ENCODE measurements at regions not wholly inside any gene's neighbourhood (a gene's known extent, or its start where the extent isn't known, plus 50 kb on each side); places are given as distances from the start of the nearest gene placed in this dataset.

DNA sequence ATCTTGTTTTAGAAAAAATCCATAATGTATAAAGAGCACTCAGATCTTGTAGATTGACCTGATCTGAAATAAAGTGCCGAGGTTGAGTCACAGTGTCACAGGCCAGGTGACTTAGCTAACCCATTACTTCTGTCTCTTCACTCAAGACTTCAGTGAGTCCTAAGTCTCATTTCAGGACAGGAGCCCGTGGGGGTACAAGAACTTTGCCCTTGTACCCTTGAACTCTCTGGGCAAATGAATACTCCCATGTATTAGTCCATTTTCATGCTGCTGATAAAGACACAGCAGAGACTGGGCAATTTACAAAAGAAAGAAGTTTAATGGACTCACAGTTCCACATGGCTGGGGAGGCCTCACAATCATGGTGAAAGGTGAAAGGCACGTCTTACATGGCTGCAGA is 160.2 kb downstream of the ZPLD1 start:
- H3K4me3 ChIP-seq (replicated peaks in 1 of 2; ENCODE audit: low read depth in 2 of 2, low read length in 2 of 2), result no peak overlapping the region
- TF ChIP-seq, protein P1, sequence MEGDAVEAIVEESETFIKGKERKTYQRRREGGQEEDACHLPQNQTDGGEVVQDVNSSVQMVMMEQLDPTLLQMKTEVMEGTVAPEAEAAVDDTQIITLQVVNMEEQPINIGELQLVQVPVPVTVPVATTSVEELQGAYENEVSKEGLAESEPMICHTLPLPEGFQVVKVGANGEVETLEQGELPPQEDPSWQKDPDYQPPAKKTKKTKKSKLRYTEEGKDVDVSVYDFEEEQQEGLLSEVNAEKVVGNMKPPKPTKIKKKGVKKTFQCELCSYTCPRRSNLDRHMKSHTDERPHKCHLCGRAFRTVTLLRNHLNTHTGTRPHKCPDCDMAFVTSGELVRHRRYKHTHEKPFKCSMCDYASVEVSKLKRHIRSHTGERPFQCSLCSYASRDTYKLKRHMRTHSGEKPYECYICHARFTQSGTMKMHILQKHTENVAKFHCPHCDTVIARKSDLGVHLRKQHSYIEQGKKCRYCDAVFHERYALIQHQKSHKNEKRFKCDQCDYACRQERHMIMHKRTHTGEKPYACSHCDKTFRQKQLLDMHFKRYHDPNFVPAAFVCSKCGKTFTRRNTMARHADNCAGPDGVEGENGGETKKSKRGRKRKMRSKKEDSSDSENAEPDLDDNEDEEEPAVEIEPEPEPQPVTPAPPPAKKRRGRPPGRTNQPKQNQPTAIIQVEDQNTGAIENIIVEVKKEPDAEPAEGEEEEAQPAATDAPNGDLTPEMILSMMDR (IDR thresholded peaks at IDR 0.05; ENCODE audit: low read depth, low read length), result no peak
- DNase-seq (ENCODE audit: low read depth in 2 of 2), result no peak

DNA sequence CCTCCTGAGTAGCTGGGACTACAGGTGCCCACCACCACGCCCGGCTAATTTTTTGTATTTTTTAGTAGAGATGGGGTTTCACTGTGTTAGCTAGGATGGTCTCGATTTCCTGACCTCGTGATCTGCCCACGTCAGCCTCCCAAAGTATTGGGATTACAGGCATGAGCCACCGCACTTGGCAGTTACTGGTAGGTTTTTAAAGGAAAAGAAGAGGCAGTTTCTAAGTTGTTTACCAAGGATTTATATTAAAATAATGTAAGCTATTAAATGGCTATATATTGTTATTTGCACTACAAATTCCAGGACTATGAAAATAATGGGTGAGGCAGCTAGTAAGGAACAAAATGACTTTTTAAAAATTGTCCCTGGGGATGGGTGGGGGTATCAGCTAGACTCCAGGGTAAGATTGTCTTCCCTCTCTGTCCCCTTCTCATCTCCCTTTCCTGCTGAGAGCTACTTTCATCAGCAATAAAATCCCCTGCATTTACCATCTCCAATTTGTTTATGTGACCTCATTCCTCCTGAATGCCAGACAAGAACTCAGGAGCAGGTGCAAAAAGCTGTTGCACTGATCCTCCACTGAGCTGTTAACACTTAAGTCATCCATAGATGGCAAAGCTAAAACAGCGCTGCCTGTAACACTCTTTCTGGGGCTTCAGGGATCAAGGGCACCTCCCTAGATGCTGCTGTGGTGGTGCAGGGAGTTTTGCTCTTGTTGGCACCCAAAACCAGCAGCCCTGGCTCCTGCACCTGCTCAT is 165.2 kb downstream of the ZPLD1 start:
- TF ChIP-seq, protein P1 (IDR thresholded peaks at IDR 0.05; ENCODE audit: low read depth, low read length), result no peak
- DNase-seq (ENCODE audit: low read depth in 2 of 2), result no peak
- no peak overlapping the region for H3K4me3 ChIP-seq (replicated peaks in 1 of 2; ENCODE audit: low read depth in 2 of 2, low read length in 2 of 2)

DNA sequence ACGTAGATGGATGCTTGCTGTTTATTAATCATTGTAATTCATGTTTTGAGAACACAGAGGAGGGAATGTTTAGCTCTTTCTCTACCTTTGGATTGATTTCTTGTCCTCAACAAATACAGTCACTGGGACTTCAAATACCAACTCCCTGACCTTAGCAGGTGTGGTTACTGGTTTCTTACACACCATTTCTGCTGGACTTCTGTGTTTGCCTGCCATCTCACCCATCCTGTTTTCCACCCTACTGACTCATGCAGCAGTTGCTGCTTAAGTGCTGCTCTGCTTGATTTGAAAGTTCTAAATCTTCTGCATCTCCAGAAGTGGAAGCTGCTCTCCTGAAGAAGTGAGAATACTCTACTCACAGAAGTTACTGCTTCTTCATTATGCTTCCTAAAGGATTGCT is 170.3 kb downstream of the ZPLD1 start:
- H3K4me3 ChIP-seq (replicated peaks in 1 of 2; ENCODE audit: low read depth in 2 of 2, low read length in 2 of 2), result no peak overlapping the region
- DNase-seq (ENCODE audit: low read depth in 2 of 2), result no peak
- TF ChIP-seq, protein P1 (IDR thresholded peaks at IDR 0.05; ENCODE audit: low read depth, low read length), result no peak

DNA sequence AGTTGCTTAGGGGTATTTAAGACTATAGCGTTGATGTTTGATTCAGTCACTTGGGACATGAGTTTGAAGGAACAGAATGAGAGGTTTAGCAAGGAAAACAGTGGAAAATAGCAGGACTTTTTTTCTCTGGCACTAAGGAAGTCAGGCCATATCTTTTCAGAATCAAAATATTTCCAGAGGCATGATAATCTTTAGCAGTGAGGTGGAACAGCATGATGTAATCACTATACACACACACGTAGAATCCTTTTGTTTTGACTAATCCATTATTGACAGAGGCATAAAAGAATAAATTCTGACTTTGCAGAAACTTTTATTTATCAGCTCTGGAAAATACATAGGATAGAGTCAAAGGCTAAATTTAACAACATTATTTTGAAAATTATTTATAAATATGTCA is 174.1 kb downstream of the ZPLD1 start:
- DNase-seq (ENCODE audit: low read depth in 2 of 2), result no peak
- TF ChIP-seq, protein P1 (IDR thresholded peaks at IDR 0.05; ENCODE audit: low read depth, low read length), result no peak
- no peak overlapping the region for H3K4me3 ChIP-seq (replicated peaks in 1 of 2; ENCODE audit: low read depth in 2 of 2, low read length in 2 of 2)

DNA sequence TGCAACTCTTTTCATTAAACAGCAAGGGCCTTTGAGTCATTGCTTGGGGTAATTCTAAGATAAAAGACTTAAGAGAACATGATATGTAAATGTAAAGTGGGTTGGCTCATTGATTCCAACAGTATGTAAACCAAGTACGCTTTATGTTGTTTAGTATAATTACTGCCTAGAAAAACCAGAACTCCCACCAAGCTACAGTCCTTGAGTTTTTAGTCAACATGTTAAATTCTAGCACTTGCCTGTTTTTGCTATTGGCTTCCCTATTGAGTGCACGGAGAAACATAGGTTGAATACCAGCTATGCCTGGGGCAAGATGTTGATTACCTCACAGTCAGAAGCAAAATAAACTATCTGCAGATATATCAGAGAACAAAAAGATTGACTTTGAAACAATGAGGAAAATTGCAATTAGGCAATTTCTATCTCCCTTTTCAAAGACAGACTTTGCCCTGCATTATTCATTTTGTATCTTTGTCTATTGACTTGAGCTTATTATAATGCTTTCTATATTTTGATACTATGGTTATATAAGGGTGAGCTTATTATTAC is 179.3 kb downstream of the ZPLD1 start:
- no peak for DNase-seq (ENCODE audit: low read depth in 2 of 2)
- H3K4me3 ChIP-seq (replicated peaks in 1 of 2; ENCODE audit: low read depth in 2 of 2, low read length in 2 of 2), result no peak overlapping the region
- TF ChIP-seq, protein P1 (IDR thresholded peaks at IDR 0.05; ENCODE audit: low read depth, low read length), result no peak

DNA sequence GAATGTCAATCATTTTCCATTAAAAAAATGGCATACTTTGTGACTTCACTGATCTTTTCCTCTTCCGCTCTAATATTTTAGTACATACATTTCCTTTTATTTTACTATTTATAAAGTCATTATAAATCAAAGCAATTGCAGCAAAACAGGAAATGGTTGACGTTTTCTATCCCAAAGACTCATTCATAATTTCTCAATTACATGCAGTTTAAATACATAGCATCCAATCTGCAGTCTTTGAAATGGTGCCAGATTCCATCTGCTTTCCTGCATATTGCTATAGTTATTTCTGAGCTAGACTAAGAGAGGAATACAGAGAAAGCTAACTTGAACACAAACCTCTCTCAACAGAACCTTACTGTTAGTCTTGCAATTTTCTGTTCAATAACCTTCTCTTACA is 179.8 kb downstream of the ZPLD1 start:
- TF ChIP-seq, protein P1 (IDR thresholded peaks at IDR 0.05; ENCODE audit: low read depth, low read length), result no peak
- no peak overlapping the region for H3K4me3 ChIP-seq (replicated peaks in 1 of 2; ENCODE audit: low read depth in 2 of 2, low read length in 2 of 2)
- DNase-seq (ENCODE audit: low read depth in 2 of 2), result no peak
